GM19043 (cell line): ENCODE measurements at regions not wholly inside any gene's neighbourhood (a gene's known extent, or its start where the extent isn't known, plus 50 kb on each side); places are given as distances from the start of the nearest gene placed in this dataset.
A peak's percentile ranks its signal among the peaks of the same experiment; 100 is the strongest.
"Not testable (repeated sequence)": the region's sequence is repeated elsewhere in the genome, so short reads cannot be mapped to it uniquely, and the experiment has no call there.

ENCODE experiments used
- ATAC-seq: cut with Tn5 transposase; IDR thresholded peaks from one replicate; pipeline ENCODE4 v1.9.1; 2021; ENCODE audit warnings: low read depth; ENCODE audit not compliant: unreplicated experiment

DNA sequence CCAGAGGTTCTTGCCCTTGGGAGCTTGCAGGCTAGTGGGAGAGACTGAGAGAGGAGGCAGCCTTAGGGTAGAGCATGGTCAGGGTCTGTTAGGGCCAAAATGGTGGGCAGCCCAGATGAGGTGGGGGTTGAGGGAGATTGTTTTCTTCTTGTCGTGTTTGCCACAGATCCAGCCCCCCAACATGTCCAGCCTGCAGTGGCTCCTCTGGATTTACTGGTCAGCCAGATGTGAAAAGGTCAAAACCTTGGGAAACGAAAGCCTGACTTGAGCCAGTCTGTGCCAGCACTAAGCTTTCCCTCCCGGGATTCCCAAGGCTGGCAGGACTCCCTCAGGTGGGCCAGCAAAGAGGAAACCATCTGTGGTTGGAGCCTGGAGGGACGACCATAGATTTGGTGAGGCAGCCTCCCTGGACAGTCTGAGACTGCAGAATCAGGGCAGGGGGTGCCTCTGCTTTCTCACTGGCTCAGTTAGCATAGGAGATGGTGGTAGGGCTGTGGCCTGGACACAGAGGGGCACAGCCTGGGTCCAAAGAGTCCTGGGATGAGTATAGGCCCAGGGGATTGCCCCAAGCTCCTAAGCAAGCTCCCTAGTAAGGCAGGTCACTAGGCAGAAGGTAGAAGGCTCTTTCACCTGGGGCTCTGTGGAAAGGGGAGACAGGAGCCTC lies 51.2 kb upstream of the PRR23C start:
- ATAC-seq, result no peak

GRCh38 chr3:139096670-139097069 lies 52.0 kb upstream of the PRR23C start:
- no peak for ATAC-seq

DNA sequence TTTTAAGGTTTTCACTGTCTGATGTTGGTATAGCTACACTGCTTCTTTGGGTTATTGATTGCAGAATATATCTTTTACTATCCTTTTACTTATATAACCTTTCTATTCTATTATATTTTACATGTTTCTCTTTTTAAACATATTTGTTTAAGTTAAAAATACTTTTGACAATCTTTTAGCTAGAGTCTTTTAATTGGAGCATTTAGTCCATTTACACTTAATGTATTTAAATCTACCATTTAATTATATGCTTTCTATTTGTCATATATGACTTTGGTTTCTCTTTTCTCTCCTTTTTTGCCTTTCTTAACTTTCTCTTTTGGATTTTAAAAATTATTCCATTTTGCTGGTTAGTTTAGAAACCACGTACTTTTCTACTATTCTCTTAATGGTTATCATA lies 53.7 kb upstream of the PRR23C start:
- no peak for ATAC-seq

- no peak for ATAC-seq
These were observed 55.5 kb upstream of the PRR23C start for GRCh38 chr3:139099968-139100817.

DNA sequence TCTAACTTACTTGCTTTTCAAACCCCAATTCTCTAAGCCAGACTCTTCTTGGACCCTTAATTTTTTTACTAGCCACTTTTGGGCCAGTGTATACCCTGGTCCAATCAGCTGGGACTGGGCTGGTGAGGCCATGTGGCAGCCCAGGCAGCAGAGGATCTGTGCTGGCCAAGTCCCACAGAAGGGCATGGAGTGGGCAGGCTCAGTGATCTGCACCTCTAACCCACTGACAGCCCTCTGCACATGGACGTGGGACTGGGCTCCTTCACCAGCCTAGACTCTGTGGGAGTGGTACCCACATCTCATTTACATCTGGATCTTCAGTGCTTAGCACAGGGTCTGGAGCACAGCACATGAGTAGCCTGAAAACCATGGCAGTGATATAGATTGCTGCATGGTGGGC lies 56.1 kb upstream of the PRR23C start:
- no peak for ATAC-seq

DNA sequence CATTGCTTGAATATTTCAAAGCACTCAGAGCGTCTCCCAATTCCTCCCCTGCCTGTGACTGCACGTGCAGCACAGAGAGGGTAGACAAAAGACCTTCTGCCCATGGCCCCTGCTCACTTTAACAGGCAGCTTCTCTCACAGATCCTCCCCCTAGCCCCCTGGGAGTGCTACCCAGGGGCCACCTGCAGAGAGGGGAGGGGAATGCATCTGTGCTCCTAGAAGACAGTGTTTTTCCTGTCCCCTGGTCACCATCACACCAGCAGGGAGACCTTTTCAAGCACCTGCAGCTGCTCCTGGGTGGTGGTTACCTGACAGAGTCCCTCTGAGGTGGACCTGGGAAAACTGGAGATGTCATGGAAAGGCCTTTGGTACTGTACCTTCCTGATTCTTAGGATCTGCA lies 56.7 kb upstream of the PRR23C start:
- no peak for ATAC-seq

GRCh38 chr3:139103484-139103883 lies 58.8 kb upstream of the PRR23C start:
- ATAC-seq, result no peak

- ATAC-seq, result no peak
These were observed 59.4 kb upstream of the PRR23C start for GRCh38 chr3:139104062-139104461.

- no peak for ATAC-seq
These were observed 60.5 kb upstream of the PRR23C start for GRCh38 chr3:139105154-139105702.

DNA sequence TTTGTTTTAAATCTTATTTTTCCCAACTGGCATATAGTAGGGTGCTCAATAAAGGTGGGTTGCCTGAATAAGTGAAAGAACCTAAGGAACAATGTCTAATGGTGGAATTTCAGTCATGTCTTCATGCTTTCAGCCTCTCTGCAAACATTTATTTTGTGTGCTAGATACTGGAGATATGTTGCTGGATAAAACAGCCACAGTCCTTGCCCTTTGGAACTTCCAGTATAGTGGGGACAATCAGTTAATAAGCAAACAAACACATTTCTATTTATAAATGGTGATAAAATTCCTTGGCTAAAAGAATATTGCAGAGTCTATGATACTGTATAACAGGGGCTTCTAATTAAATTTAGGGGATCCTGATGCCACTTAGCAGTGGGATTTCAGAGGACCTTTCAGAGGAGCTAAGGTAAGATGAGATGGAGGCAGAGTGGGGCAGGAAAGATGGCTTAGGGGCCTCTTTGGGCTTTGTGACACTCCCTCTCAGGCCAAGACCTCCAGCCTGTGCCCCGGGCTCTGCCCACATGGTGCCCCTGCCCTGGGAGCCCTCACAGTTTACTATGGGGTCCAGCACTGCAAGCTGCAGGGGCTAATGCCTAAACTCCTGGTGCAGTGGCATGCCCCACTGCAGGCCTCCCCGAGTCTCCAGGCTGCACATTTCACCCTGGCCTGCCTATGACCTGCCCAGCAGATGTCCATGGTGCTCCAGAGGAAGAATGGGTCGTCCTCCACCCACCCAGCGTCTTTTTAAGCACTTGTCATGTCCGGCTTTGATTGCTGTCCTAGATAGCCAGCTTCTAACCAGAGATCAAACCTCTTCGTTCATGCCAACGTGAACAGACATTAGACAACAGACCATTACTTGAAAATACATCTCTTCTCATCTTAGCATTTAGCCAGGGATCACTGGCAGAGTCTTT lies 61.6 kb upstream of the PRR23C start:
- no peak for ATAC-seq

- ATAC-seq, result no peak
These were observed 62.9 kb upstream of the PRR23C start for GRCh38 chr3:139107424-139108252.

DNA sequence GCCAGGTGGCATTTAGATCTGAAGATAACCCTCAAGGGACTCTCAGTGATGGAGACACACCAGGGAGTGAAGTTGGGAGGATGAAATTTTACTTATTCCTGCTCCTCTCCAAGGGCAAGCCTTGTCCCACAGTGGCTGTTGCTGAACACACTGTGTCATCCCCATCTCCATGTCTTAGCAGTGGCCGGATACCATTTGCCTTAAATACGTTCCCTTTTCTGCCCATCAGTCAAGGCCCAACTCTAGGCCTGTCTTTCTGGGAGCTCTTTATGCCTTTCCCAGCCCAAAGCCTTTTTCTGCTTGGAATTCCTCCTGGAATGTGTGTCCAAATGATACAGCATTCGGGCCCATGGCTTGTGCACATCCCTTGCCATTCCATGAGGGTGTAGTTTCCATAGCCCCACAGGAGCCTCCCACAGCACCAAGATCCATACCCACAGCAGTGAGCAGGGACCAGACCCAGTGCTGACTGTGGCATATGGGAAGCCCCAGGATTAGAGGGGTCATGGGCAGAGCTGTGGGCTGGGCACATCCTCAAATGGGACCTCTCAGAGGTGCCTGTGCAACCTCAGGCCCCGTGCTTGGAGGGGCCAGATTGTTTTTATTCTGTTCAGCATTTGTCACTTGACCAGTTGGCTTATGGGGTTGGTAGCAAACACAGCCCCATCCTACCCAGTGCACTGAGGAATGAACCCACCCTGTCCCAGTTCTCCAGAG lies 63.7 kb upstream of the PRR23C start:
- no peak for ATAC-seq

GRCh38 chr3:139109271-139109670 lies 64.6 kb upstream of the PRR23C start:
- ATAC-seq, result no peak

DNA sequence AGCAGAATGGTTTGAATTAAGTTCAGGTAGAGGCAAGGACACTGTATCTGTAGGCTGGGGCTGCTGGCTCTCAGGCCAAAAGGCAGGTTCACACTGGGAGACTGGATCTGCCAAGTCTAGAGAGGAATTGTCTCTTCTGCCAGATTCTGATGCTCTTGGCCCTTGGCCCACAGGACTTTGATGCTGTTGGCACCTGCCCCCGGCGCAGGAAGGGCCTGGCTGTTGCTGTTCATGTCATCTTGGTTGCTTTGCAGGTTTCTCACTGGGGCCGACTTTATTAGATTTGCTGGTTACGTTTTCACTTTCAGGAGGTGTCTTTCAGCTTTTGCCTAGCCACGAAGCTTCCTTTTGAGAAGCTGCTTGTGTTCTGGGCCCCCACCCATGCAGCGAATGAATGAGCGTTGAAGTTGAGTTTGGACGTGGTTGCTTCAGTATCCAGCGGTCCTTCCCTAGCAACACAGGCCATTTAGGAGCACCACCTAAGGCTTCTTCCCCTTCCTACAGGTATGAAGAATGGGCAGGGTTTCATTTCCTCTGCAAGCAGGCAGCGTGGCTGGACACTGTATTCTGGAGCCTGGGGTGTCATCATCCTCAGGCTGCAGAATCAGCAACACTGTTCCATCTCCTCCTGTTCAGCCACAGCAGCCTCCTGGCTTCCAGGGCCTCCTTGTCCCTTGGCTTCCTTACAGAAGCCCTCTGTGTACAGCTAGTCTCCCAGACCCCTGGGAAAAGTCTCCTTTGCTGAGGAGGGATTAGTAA lies 65.6 kb upstream of the PRR23C start:
- ATAC-seq, result no peak

- not testable (repeated sequence) for ATAC-seq
These were observed 66.2 kb upstream of the PRR23C start for GRCh38 chr3:139110929-139111328.

GRCh38 chr3:139111392-139112229 lies 66.9 kb upstream of the PRR23C start:
- ATAC-seq, result peak; percentile 58

GRCh38 chr3:139112230-139112558 lies 67.5 kb upstream of the PRR23C start:
- no peak for ATAC-seq
